H9 (cell line): ENCODE measurements at regions not wholly inside any gene's neighbourhood (a gene's known extent, or its start where the extent isn't known, plus 50 kb on each side); places are given as distances from the start of the nearest gene placed in this dataset.
A peak's percentile ranks its signal among the peaks of the same experiment; 100 is the strongest.

Experiments
- DNase-seq: peaks from one replicate; pipeline ENCODE4 v3.0.0-alpha.2; 2017
- H2AFZ ChIP-seq: one replicate; pipeline ENCODE4 v1.6.1; 2013; ENCODE audit warnings: mild to moderate bottlenecking, low read length, control low read depth, moderate library complexity
- H2AK5ac ChIP-seq: 2 replicates; pipeline ENCODE4 v1.6.1; 2013; ENCODE audit warnings: low read length, control low read depth, mixed read lengths; ENCODE audit not compliant: insufficient read length
- H2BK120ac ChIP-seq: one replicate; pipeline ENCODE4 v1.6.1; 2013; ENCODE audit warnings: low read depth, mild to moderate bottlenecking, low read length, control low read depth, inconsistent platforms; ENCODE audit not compliant: poor library complexity, severe bottlenecking
- H2BK12ac ChIP-seq: 2 replicates; pipeline ENCODE4 v1.6.1; 2013; ENCODE audit warnings: low read length, control low read depth, mixed read lengths, low read depth; ENCODE audit not compliant: insufficient read length
- H2BK15ac ChIP-seq: 2 replicates; pipeline ENCODE4 v1.6.1; 2013; ENCODE audit warnings: low read depth, low read length, control low read depth
- H2BK20ac ChIP-seq: one replicate; pipeline ENCODE4 v1.6.1; 2013; ENCODE audit warnings: low read depth, mild to moderate bottlenecking, low read length, control low read depth, inconsistent platforms; ENCODE audit not compliant: poor library complexity, severe bottlenecking
- H2BK5ac ChIP-seq: 2 replicates; pipeline ENCODE4 v1.6.1; 2013; ENCODE audit warnings: low read length, control low read depth, mixed read lengths; ENCODE audit not compliant: insufficient read length
- H3K14ac ChIP-seq: 2 replicates; pipeline ENCODE4 v1.6.1; 2013; ENCODE audit warnings: low read length, control low read depth; ENCODE audit not compliant: insufficient read depth
- H3K18ac ChIP-seq: 2 replicates; pipeline ENCODE4 v1.6.1; 2013; ENCODE audit warnings: low read depth, mild to moderate bottlenecking, mixed read lengths, low read length, control low read depth; ENCODE audit not compliant: insufficient read length
- H3K23ac ChIP-seq: 2 replicates; pipeline ENCODE4 v1.6.1; 2013; ENCODE audit warnings: low read length, control low read depth, mixed read lengths, low read depth; ENCODE audit not compliant: insufficient read length
- H3K23me2 ChIP-seq: 2 replicates; pipeline ENCODE4 v1.6.1; 2013; ENCODE audit warnings: low read depth, mild to moderate bottlenecking, mixed read lengths, low read length, control low read depth; ENCODE audit not compliant: insufficient read length, poor library complexity, severe bottlenecking
- H3K27ac ChIP-seq: 2 replicates; pipeline ENCODE4 v1.5.1; 2013; ENCODE audit warnings: low read length, control low read depth, mixed read lengths, low read depth; ENCODE audit not compliant: insufficient read length
- H3K27me3 ChIP-seq: 2 replicates; pipeline ENCODE4 v1.6.1; 2013; ENCODE audit warnings: low read length, control low read depth, inconsistent platforms; ENCODE audit not compliant: insufficient read depth
- H3K4ac ChIP-seq: 2 replicates; pipeline ENCODE4 v1.6.1; 2013; ENCODE audit warnings: low read depth, mild to moderate bottlenecking, control low read depth, inconsistent platforms, low read length, moderate library complexity
- H3K4me1 ChIP-seq: 2 replicates; pipeline ENCODE4 v1.6.1; 2013; ENCODE audit warnings: low read length, control low read depth, inconsistent platforms; ENCODE audit not compliant: insufficient read depth
- H3K4me2 ChIP-seq: 2 replicates; pipeline ENCODE4 v1.6.1; 2013; ENCODE audit warnings: low read length, control low read depth, mixed read lengths; ENCODE audit not compliant: insufficient read length, insufficient read depth
- H3K56ac ChIP-seq: 2 replicates; pipeline ENCODE4 v1.6.1; 2013; ENCODE audit warnings: low read depth, mild to moderate bottlenecking, mixed read lengths, low read length, control low read depth; ENCODE audit not compliant: insufficient read length
- H3K79me1 ChIP-seq: 2 replicates; pipeline ENCODE4 v1.6.1; 2013; ENCODE audit warnings: low read depth, mild to moderate bottlenecking, moderate library complexity, low read length, control low read depth, inconsistent platforms; ENCODE audit not compliant: insufficient read depth, poor library complexity, severe bottlenecking
- H3K79me2 ChIP-seq: 2 replicates; pipeline ENCODE4 v1.6.1; 2013; ENCODE audit warnings: low read length, control low read depth, inconsistent platforms; ENCODE audit not compliant: insufficient read depth
- H3K9ac ChIP-seq: 2 replicates; pipeline ENCODE4 v1.6.1; 2013; ENCODE audit warnings: low read length, control low read depth, mixed read lengths; ENCODE audit not compliant: insufficient read length; ENCODE audit errors: extremely low read depth
- H3K9me3 ChIP-seq: one replicate; pipeline ENCODE4 v1.6.1; 2013; ENCODE audit warnings: low read depth, low read length, inconsistent platforms; ENCODE audit not compliant: control insufficient read depth
- H3T11ph ChIP-seq: one replicate; pipeline ENCODE4 v1.6.1; 2013; ENCODE audit warnings: mild to moderate bottlenecking, low read length, control low read depth, inconsistent platforms
- H4K20me1 ChIP-seq: one replicate; pipeline ENCODE4 v1.6.1; 2013; ENCODE audit not compliant: control insufficient read depth, insufficient read length, insufficient read depth
- H4K5ac ChIP-seq: 2 replicates; pipeline ENCODE4 v1.6.1; 2013; ENCODE audit warnings: low read depth, mild to moderate bottlenecking, mixed read lengths, low read length, control low read depth; ENCODE audit not compliant: insufficient read length
- H4K8ac ChIP-seq: replicated peaks from 2 replicates; pipeline ENCODE4 v1.6.1; 2013; ENCODE audit warnings: low read length, control low read depth, mixed read lengths, low read depth; ENCODE audit not compliant: insufficient read length
- H4K91ac ChIP-seq: 2 replicates; pipeline ENCODE4 v1.6.1; 2013; ENCODE audit warnings: low read depth, mild to moderate bottlenecking, moderate library complexity, mixed read lengths, low read length, control low read depth; ENCODE audit not compliant: insufficient read length
- H3K27ac Mint-ChIP-seq, 3 experiments: 2 replicates in 2 of 3; 3 replicates in 1 of 3; pipeline ENCODE4 v1.8.0; 2020 to 2021; ENCODE audit warnings: mixed read lengths in 3 of 3, mild to moderate bottlenecking in 1 of 3, moderate library complexity in 1 of 3
- H3K27me3 Mint-ChIP-seq: 2 replicates; pipeline ENCODE4 v1.8.0; 2021; ENCODE audit warnings: low read depth, mild to moderate bottlenecking, moderate library complexity, mixed read lengths
- H3K36me3 Mint-ChIP-seq, 3 experiments: 2 replicates in 2 of 3; 3 replicates in 1 of 3; pipeline ENCODE4 v1.8.0; 2020 to 2021; ENCODE audit warnings: low read depth in 3 of 3, mixed read lengths in 3 of 3; ENCODE audit not compliant: insufficient read depth in 1 of 3
- H3K4me1 Mint-ChIP-seq, 2 experiments: 2 replicates each; pipeline ENCODE4 v1.8.0; 2020; ENCODE audit warnings: mixed read lengths in 2 of 2
- H3K4me3 Mint-ChIP-seq, 2 experiments: 2 replicates in 1 of 2; 3 replicates in 1 of 2; pipeline ENCODE4 v1.8.0; 2020 to 2021; ENCODE audit warnings: mild to moderate bottlenecking in 2 of 2, mixed read lengths in 2 of 2, moderate library complexity in 1 of 2
- H3K9me3 Mint-ChIP-seq, 2 experiments: 2 replicates in 1 of 2; 3 replicates in 1 of 2; pipeline ENCODE4 v1.8.0; 2020; ENCODE audit warnings: mild to moderate bottlenecking in 2 of 2, mixed read lengths in 2 of 2, moderate library complexity in 1 of 2
- CTCF ChIP-seq: fragments of 200-600 bp; sonication (generic); conservative IDR thresholded peaks from 3 replicates; pipeline ENCODE4 v1.8.0; 2021; ENCODE audit warnings: antibody characterized with exemption, mild to moderate bottlenecking
- WGBS: extraction: QIAGEN DNeasy Blood & Tissue Kit; methylation state at CpG from one replicate; pipeline ENCODE4 v1.1.7; 2013; ENCODE audit warnings: missing lambda C conversion rate, low lambda C conversion rate, mixed read lengths; ENCODE audit not compliant: insufficient read length; ENCODE audit errors: extremely low coverage; 5-methylcytosine and 5-hydroxymethylcytosine counted together

GRCh38 chr6:130743175-130743574, 84.0 kb upstream of the SMLR1 start:
- DNase-seq, result peak; percentile 75
- H3K18ac ChIP-seq, result no peak overlapping the region

More at GRCh38 chr6:130743175-130743574, 84.0 kb upstream of the SMLR1 start:
- no peak overlapping the region for H4K5ac ChIP-seq
- H3K27ac Mint-ChIP-seq, result 0 out of 7 replicates have a peak overlapping the region, but pooled peaks of 1 of the 3 experiments have one; percentile 24
- no peak overlapping the region for H3K4ac ChIP-seq
- H2AFZ ChIP-seq, result no peak overlapping the region
- H4K8ac ChIP-seq, result no peak overlapping the region
- no peaks in the 10 kb centered on the region for H3K36me3 Mint-ChIP-seq
- H3K4me2 ChIP-seq, result no peak overlapping the region
- H3K79me2 ChIP-seq, result no peaks in the 10 kb centered on the region
- H2BK120ac ChIP-seq, result no peak overlapping the region
- no peaks in the 10 kb centered on the region for H3K79me1 ChIP-seq
- no peaks in the 10 kb centered on the region for H3K9me3 ChIP-seq
- H2BK15ac ChIP-seq, result no peak overlapping the region
- no peaks in the 10 kb centered on the region for H3K27me3 Mint-ChIP-seq
- H3K4me1 Mint-ChIP-seq, result peaks cover 15% of the 10 kb centered on the region in 2 experiments
- no peak overlapping the region for H3K23ac ChIP-seq
- H3K9ac ChIP-seq, result no peak overlapping the region
- no peaks in the 10 kb centered on the region for H3K23me2 ChIP-seq
- no peaks in the 10 kb centered on the region; the same call in 1 of the 2 replicates for H3K4me1 ChIP-seq
- H3K27me3 ChIP-seq, result no peaks in the 10 kb centered on the region
- TF ChIP-seq CTCF, result peak; percentile 60
- H2AK5ac ChIP-seq, result no peak overlapping the region
- H2BK20ac ChIP-seq, result no peak overlapping the region
- no peaks in the 10 kb centered on the region; a peak in 1 of 5 replicates for H3K9me3 Mint-ChIP-seq
- H4K20me1 ChIP-seq, result no peaks in the 10 kb centered on the region
- H2BK12ac ChIP-seq, result no peak overlapping the region
- H3K4me3 Mint-ChIP-seq, result no peak overlapping the region
- WGBS, result no CpG with 5 or more reads among the region's 2 CpGs
- H2BK5ac ChIP-seq, result no peak overlapping the region
- H3T11ph ChIP-seq, result no peak overlapping the region
- no peak overlapping the region for H3K56ac ChIP-seq
- no peak overlapping the region for H3K27ac ChIP-seq
- no peak overlapping the region for H4K91ac ChIP-seq
- no peak overlapping the region for H3K14ac ChIP-seq
